GM12878 (cell line): ENCODE measurements at regions not wholly inside any gene's neighbourhood (a gene's known extent, or its start where the extent isn't known, plus 50 kb on each side); places are given as distances from the start of the nearest gene placed in this dataset.

Experiments used
- ATAC-seq: fragments of 200-7000 bp; cut with Tn5 transposase; 3 replicates; pipeline ENCODE4 v1.9.1; 2020; ENCODE audit warnings: mild to moderate bottlenecking, moderate library complexity
- BruUV-seq: library from RNA; stranded (reverse); fragments of 400-500 nt; replicated peaks from 2 replicates; lab custom pipeline; 2021; lab: Mats Ljungman, UMichigan
- CTCF ChIA-PET: fragments of 300-600 bp; sonication (Branson Sonifier 250); formaldehyde crosslinking; extraction: SDS; loops from one replicate; lab custom pipeline; 2021; ENCODE audit warnings: inconsistent platforms; lab: Yijun Ruan, JAX
- POLR2A ChIA-PET: fragments of 350-600 bp; formaldehyde crosslinking; extraction: SDS; loops from one replicate; lab custom pipeline; 2021; ENCODE audit warnings: inconsistent platforms; lab: Charles Lee
- RAD21 ChIA-PET: fragments of 300-600 bp; sonication (Branson Sonifier 250); formaldehyde crosslinking; loops from one replicate; lab custom pipeline; 2023; ENCODE audit warnings: antibody characterized with exemption; ENCODE audit not compliant: unreplicated experiment; lab: Charles Lee
- SMC1A ChIA-PET: fragments of 300-600 bp; sonication (Branson Sonifier 250); formaldehyde crosslinking; loops from one replicate; lab custom pipeline; 2023; ENCODE audit not compliant: unreplicated experiment, uncharacterized antibody; lab: Charles Lee
- DNase-seq: peaks from one replicate; pipeline ENCODE4 v3.0.0-alpha.2; 2011; ENCODE audit warnings: low read depth, low spot score
- FAIRE-seq: peaks from 3 replicates; lab custom pipeline; 2011; peaks lifted over from hg19 to GRCh38; lab: Jason Lieb, UNC
- H2AFZ ChIP-seq: 2 replicates; pipeline ENCODE4 v1.6.0; 2011; ENCODE audit warnings: low read depth, low read length, control low read depth; ENCODE audit not compliant: control insufficient read depth
- H3K27ac ChIP-seq: 2 replicates; pipeline ENCODE4 v1.5.1; 2011; ENCODE audit warnings: control low read depth; ENCODE audit not compliant: control insufficient read depth, insufficient read depth
- H3K27me3 ChIP-seq, 2 experiments: replicated peaks in 1 of 2; 2 replicates each; pipeline versions ENCODE4 v1.6.0 to v1.6.1; 2011; ENCODE audit warnings: low read length in 1 of 2; ENCODE audit not compliant: control insufficient read depth in 2 of 2, insufficient read depth in 2 of 2
- H3K36me3 ChIP-seq, 2 experiments: 2 replicates each; pipeline ENCODE4 v1.5.1; 2011; ENCODE audit warnings: low read length in 1 of 2; ENCODE audit not compliant: control insufficient read depth in 2 of 2, insufficient read depth in 2 of 2
- H3K4me1 ChIP-seq: 2 replicates; pipeline ENCODE4 v1.6.1; 2011; ENCODE audit warnings: mild to moderate bottlenecking, low read length, moderate library complexity, mixed read lengths; ENCODE audit not compliant: control insufficient read depth, insufficient read depth
- H3K4me2 ChIP-seq: 2 replicates; pipeline ENCODE4 v1.6.0; 2011; ENCODE audit warnings: control low read depth; ENCODE audit not compliant: control insufficient read depth, insufficient read depth
- H3K4me3 ChIP-seq: fragments of 200-600 bp; sonication (generic); 2 replicates; pipeline ENCODE4 v1.5.1; 2016
- H3K79me2 ChIP-seq: 2 replicates; pipeline ENCODE4 v1.6.0; 2011; ENCODE audit warnings: low read length; ENCODE audit not compliant: control insufficient read depth, insufficient read depth
- H3K9ac ChIP-seq: 2 replicates; pipeline ENCODE4 v1.8.0; 2011; ENCODE audit warnings: low read length, control low read depth, mixed read lengths; ENCODE audit not compliant: control insufficient read depth, insufficient read depth
- H3K9me3 ChIP-seq: replicated peaks from 3 replicates; pipeline ENCODE4 v1.5.1; 2011; ENCODE audit warnings: mild to moderate bottlenecking, low read length; ENCODE audit not compliant: control insufficient read depth, insufficient read depth
- H4K20me1 ChIP-seq: 2 replicates; pipeline ENCODE4 v1.6.0; 2011; ENCODE audit not compliant: control insufficient read depth, insufficient read depth
- CHD1 ChIP-seq: IDR thresholded peaks from 2 replicates; pipeline ENCODE4 v1.6.1; 2012; ENCODE audit warnings: low read depth, low read length, improper control_type of control experiment
- E4F1 ChIP-seq: fragments of 450-650 bp; IDR thresholded peaks from 2 replicates; pipeline ENCODE4 v1.6.1; 2018; ENCODE audit warnings: borderline replicate concordance, mild to moderate bottlenecking; ENCODE audit not compliant: partially characterized antibody
- ELK1 ChIP-seq: IDR thresholded peaks from 2 replicates; pipeline ENCODE4 v1.6.1; 2012; ENCODE audit warnings: low read depth, low read length, improper control_type of control experiment
- WGBS: methylation state at CpG from one replicate; pipeline ENCODE4 v1.1.6; 2016; ENCODE audit warnings: low lambda C conversion rate; ENCODE audit not compliant: insufficient replicate concordance, insufficient coverage; ENCODE audit errors: missing lambda C conversion rate; 5-methylcytosine and 5-hydroxymethylcytosine counted together
- in situ Hi-C: fragments of 300-500 bp; cut with MboI; formaldehyde crosslinking; loops from 9 replicates; pipeline ENCODE4 v1.14.3; 2018; ENCODE audit warnings: mixed read lengths
- intact Hi-C: fragments of 100-400 bp; cut with micrococcal nuclease; formaldehyde crosslinking; loops from one replicate; pipeline ENCODE4 v1.14.2; 2022; ENCODE audit not compliant: unreplicated experiment
- TF ChIP-seq, protein P1 (sequence below): fragments of 450-650 bp; IDR thresholded peaks from 2 replicates; pipeline ENCODE4 v1.6.1; 2017; ENCODE audit warnings: mild to moderate bottlenecking, low read depth, inconsistent platforms; ENCODE audit not compliant: poor library complexity, severe bottlenecking

- Histone ChIP-seq H3K27ac (no peak overlapping the region), H3K4me2 (no peak overlapping the region), H3K9ac (no peak overlapping the region), H2AFZ (no peak overlapping the region), H3K79me2 (no peaks in the 10 kb centered on the region), H3K27me3 (no peaks in the 10 kb centered on the region), H3K4me1 (peaks cover 21% of the 10 kb centered on the region), H3K4me3 (no peak overlapping the region)
- CTCF ChIA-PET, result interaction anchor here (1.0 to 3.6 kb wide), 5 partner anchors 9 to 158 kb away, joined by 4 to 24 read pairs (median 8); no protein-coding TSS in a partner anchor
- BruUV-seq, result no TSS peak
- SMC1A ChIA-PET, result interaction anchor here (0.9 to 6.6 kb wide), 8 partner anchors 8 to 158 kb away, joined by 3 to 96 read pairs (median 5); no protein-coding TSS in a partner anchor
- in situ Hi-C loops (no loop called here), intact Hi-C loops (loop anchor here (10.0 kb wide), 1 partner anchor 536 kb away; no protein-coding TSS in a partner anchor)
- DNase-seq, result no peak
- ATAC-seq, result no peak
- WGBS, result 50% methylated on average over 2 of the region's 2 CpGs
- POLR2A ChIA-PET, result interaction anchor here (1.3 to 1.5 kb wide), 3 partner anchors 8 to 63 kb away, joined by 3 to 7 read pairs (median 3); no protein-coding TSS in a partner anchor
- TF ChIP-seq ELK1 (no peak), E4F1 (no peak), CHD1 (no peak)
- TF ChIP-seq, protein P1, sequence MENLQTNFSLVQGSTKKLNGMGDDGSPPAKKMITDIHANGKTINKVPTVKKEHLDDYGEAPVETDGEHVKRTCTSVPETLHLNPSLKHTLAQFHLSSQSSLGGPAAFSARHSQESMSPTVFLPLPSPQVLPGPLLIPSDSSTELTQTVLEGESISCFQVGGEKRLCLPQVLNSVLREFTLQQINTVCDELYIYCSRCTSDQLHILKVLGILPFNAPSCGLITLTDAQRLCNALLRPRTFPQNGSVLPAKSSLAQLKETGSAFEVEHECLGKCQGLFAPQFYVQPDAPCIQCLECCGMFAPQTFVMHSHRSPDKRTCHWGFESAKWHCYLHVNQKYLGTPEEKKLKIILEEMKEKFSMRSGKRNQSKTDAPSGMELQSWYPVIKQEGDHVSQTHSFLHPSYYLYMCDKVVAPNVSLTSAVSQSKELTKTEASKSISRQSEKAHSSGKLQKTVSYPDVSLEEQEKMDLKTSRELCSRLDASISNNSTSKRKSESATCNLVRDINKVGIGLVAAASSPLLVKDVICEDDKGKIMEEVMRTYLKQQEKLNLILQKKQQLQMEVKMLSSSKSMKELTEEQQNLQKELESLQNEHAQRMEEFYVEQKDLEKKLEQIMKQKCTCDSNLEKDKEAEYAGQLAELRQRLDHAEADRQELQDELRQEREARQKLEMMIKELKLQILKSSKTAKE, result peak; percentile 25
- TF ChIP-seq, all 136 proteins: peak for 1
- peak; percentile 35 for FAIRE-seq
- no peaks in the 10 kb centered on the region; the same call in 2 of the 3 replicates for H3K9me3 ChIP-seq
- RAD21 ChIA-PET, result interaction anchor here (0.9 to 2.4 kb wide), 7 partner anchors 9 to 254 kb away, joined by 3 to 10 read pairs (median 6); no protein-coding TSS in a partner anchor
- no peaks in the 10 kb centered on the region for H3K36me3 ChIP-seq
- H4K20me1 ChIP-seq, result no peaks in the 10 kb centered on the region
Measured at GRCh38 chr6:63510353-63510686, 62.0 kb upstream of the LOC128125822 start.
